ENCODE measurements at regions not wholly inside any gene's neighbourhood (a gene's known extent, or its start where the extent isn't known, plus 50 kb on each side); places are given as distances from the start of the nearest gene placed in this dataset.

GRCh38 chr2:51224790-51225189, 192.9 kb upstream of the NRXN1 start:
- TF ChIP-seq CTCF (conservative IDR thresholded peaks at IDR 0.05; ENCODE audit: low read depth in 2 of 2): no peak
- no peak for TF ChIP-seq POLR2AphosphoS5 (IDR thresholded peaks at IDR 0.05; ENCODE audit: low read depth)
- no peak for TF ChIP-seq EZH2 (IDR thresholded peaks at IDR 0.05; ENCODE audit: low read depth, unreplicated experiment)
- TF ChIP-seq REST (IDR thresholded peaks at IDR 0.05; ENCODE audit: unreplicated experiment): no peak
- no peak for TF ChIP-seq EZH2phosphoT487 (IDR thresholded peaks at IDR 0.05; ENCODE audit: unreplicated experiment)
- TF ChIP-seq NANOG (IDR thresholded peaks at IDR 0.05; ENCODE audit: borderline replicate concordance): no peak
- no peak for TF ChIP-seq CREB1 (CRISPR knock-in tag; IDR thresholded peaks at IDR 0.05; ENCODE audit: low read depth)
- no peak for TF ChIP-seq ZNF331 (CRISPR knock-in tag; IDR thresholded peaks at IDR 0.05; ENCODE audit: low read depth)

Data from GM23338 (cell line).